HepG2 (cell line): ENCODE measurements at regions not wholly inside any gene's neighbourhood (a gene's known extent, or its start where the extent isn't known, plus 50 kb on each side); places are given as distances from the start of the nearest gene placed in this dataset.

ENCODE experiments used
- ATAC-seq: fragments of 200-7000 bp; cut with Tn5 transposase; 3 replicates; pipeline ENCODE4 v1.9.1; 2020; ENCODE audit warnings: mild to moderate bottlenecking, moderate library complexity
- BruUV-seq: library from RNA; stranded (reverse); fragments of 400-500 nt; replicated peaks from 2 replicates; lab custom pipeline; 2021; lab: Mats Ljungman, UMichigan
- CTCF ChIA-PET: fragments of 300-600 bp; formaldehyde crosslinking; extraction: SDS; loops from one replicate; lab custom pipeline; 2021; ENCODE audit warnings: low total read pairs, inconsistent platforms, low intra/inter-chr PET ratio; lab: Yijun Ruan, JAX
- POLR2A ChIA-PET: fragments of 350-600 bp; sonication (Branson Sonifier 250); formaldehyde crosslinking; loops from one replicate; lab custom pipeline; 2020; ENCODE audit warnings: antibody characterized with exemption, inconsistent platforms; lab: Yijun Ruan, JAX
- DNase-seq: peaks from one replicate; pipeline ENCODE4 v3.0.0-alpha.2; 2015; ENCODE audit warnings: low spot score
- FAIRE-seq: peaks from 3 replicates; lab custom pipeline; 2011; peaks lifted over from hg19 to GRCh38; lab: Jason Lieb, UNC
- H2AFZ ChIP-seq: one replicate; pipeline ENCODE4 v1.6.1; 2011; ENCODE audit warnings: low read length, inconsistent platforms
- H3K27ac ChIP-seq: fragments of 300-600 bp; 3 replicates; pipeline ENCODE4 v1.8.0; 2011; ENCODE audit warnings: mixed run types, mild to moderate bottlenecking, mixed read lengths, low read length, inconsistent platforms; ENCODE audit not compliant: insufficient read depth; ENCODE audit errors: extremely low read length
- H3K27me3 ChIP-seq, 2 experiments: fragments of 200-600 bp in 1 of 2; 2 replicates in 1 of 2; 3 replicates in 1 of 2; pipeline versions ENCODE4 v1.6.0 to v1.8.0; 2011; ENCODE audit warnings: low read length in 2 of 2, mild to moderate bottlenecking in 2 of 2, moderate library complexity in 2 of 2, inconsistent platforms in 1 of 2; ENCODE audit not compliant: insufficient read depth in 2 of 2, control insufficient read depth in 1 of 2
- H3K36me3 ChIP-seq, 2 experiments: fragments of 200-600 bp in 1 of 2; replicated peaks in 1 of 2; 2 replicates in 1 of 2; 3 replicates in 1 of 2; pipeline versions ENCODE4 v1.5.1 to v1.8.0; 2011; ENCODE audit warnings: low read length in 2 of 2, inconsistent platforms in 1 of 2; ENCODE audit not compliant: insufficient read depth in 2 of 2, control insufficient read depth in 1 of 2
- H3K4me1 ChIP-seq: 2 replicates; pipeline ENCODE4 v1.5.1; 2012; ENCODE audit warnings: low read length, inconsistent platforms; ENCODE audit not compliant: insufficient read depth
- H3K4me2 ChIP-seq: 2 replicates; pipeline ENCODE4 v1.6.0; 2011; ENCODE audit warnings: low read depth, low read length, inconsistent platforms
- H3K4me3 ChIP-seq, 3 experiments: fragments of 200-600 bp in 1 of 3; sonication (generic), shearing (Covaris generic) in 1 of 3; replicated peaks in 1 of 3; 2 replicates each; pipeline ENCODE4 v1.5.1; 2011 to 2016; ENCODE audit warnings: low read length in 3 of 3, inconsistent platforms in 2 of 3, low read depth in 2 of 3, mild to moderate bottlenecking in 2 of 3, control low read depth in 1 of 3, mixed read lengths in 1 of 3; ENCODE audit not compliant: insufficient read depth in 1 of 3
- H3K79me2 ChIP-seq: one replicate; pipeline ENCODE4 v1.6.1; 2011; ENCODE audit warnings: low read length, inconsistent platforms; ENCODE audit not compliant: insufficient read depth
- H3K9ac ChIP-seq: 2 replicates; pipeline ENCODE4 v1.6.0; 2011; ENCODE audit warnings: mild to moderate bottlenecking, low read depth, low read length, inconsistent platforms; ENCODE audit not compliant: insufficient read depth
- H3K9me3 ChIP-seq: 2 replicates; pipeline ENCODE4 v1.5.1; 2012; ENCODE audit warnings: mild to moderate bottlenecking, low read length
- H4K20me1 ChIP-seq: 2 replicates; pipeline ENCODE4 v1.6.0; 2011; ENCODE audit warnings: inconsistent platforms, mild to moderate bottlenecking, low read length, moderate library complexity; ENCODE audit not compliant: insufficient read depth
- ARHGAP35 ChIP-seq: sonication (generic); formaldehyde crosslinking; IDR thresholded peaks from 2 replicates; pipeline ENCODE4 v1.9.0; 2022; ENCODE audit warnings: mild to moderate bottlenecking, inconsistent platforms, moderate library complexity, missing genetic modification reagents, borderline replicate concordance
- ATF1 ChIP-seq: IDR thresholded peaks from 2 replicates; pipeline ENCODE4 v1.6.1; 2016; ENCODE audit warnings: mild to moderate bottlenecking, control low read depth
- MAZ ChIP-seq, 2 experiments: sonication (generic) in 1 of 2; formaldehyde crosslinking in 1 of 2; IDR thresholded peaks; 2 replicates each; pipeline versions ENCODE4 v1.5.0 to v1.6.1; 2012 to 2020; ENCODE audit warnings: low read depth in 2 of 2, mild to moderate bottlenecking in 2 of 2, borderline replicate concordance in 1 of 2, improper control_type of control experiment in 1 of 2, low read length in 1 of 2, missing genetic modification reagents in 1 of 2, moderate library complexity in 1 of 2
- PRDM10 ChIP-seq: sonication (generic); formaldehyde crosslinking; IDR thresholded peaks from 2 replicates; pipeline ENCODE4 v1.4.0; 2020; ENCODE audit warnings: low read depth, missing genetic modification reagents
- ZNF484 ChIP-seq: sonication (generic); formaldehyde crosslinking; IDR thresholded peaks from 2 replicates; pipeline ENCODE4 v1.5.1; 2020; ENCODE audit warnings: mild to moderate bottlenecking, low read depth, missing genetic modification reagents, borderline replicate concordance
- WGBS: methylation state at CpG from one replicate; pipeline ENCODE4 v1.1.6; 2017; ENCODE audit warnings: low lambda C conversion rate; 5-methylcytosine and 5-hydroxymethylcytosine counted together
- in situ Hi-C: cut with HindIII; loops from 2 replicates; pipeline ENCODE4 v1.10.0; 2017; ENCODE audit warnings: low pct_unique_long_range_greater_than_20kb; ENCODE audit not compliant: extremely low pct_ligation_motif_present
- intact Hi-C: fragments of 100-400 bp; cut with micrococcal nuclease; formaldehyde crosslinking; loops from one replicate; pipeline ENCODE4 v1.10.0; 2022; ENCODE audit not compliant: unreplicated experiment

GRCh38 chr11:27930946-27931345, 177.0 kb downstream of the KIF18A start:
- H3K27ac ChIP-seq = no peak overlapping the region
- FAIRE-seq (no peak), DNase-seq (no peak), ATAC-seq (no peak)
- no peak overlapping the region for H3K9ac ChIP-seq
- CTCF ChIA-PET = no interaction called here
- H3K36me3 ChIP-seq = no peaks in the 10 kb centered on the region
- POLR2A ChIA-PET = no interaction called here
- H3K27me3 ChIP-seq = no peaks in the 10 kb centered on the region; a peak in 2 of 5 replicates
- no peaks in the 10 kb centered on the region for H3K4me1 ChIP-seq
- H3K4me3 ChIP-seq = no peak overlapping the region
- BruUV-seq = no TSS peak
- H2AFZ ChIP-seq = no peak overlapping the region
- intact Hi-C loops = no loop called here
- no peaks in the 10 kb centered on the region for H3K9me3 ChIP-seq
- 2% methylated on average over 1 of the region's 1 CpG for WGBS
- no peaks in the 10 kb centered on the region for H3K79me2 ChIP-seq
- no peak for TF ChIP-seq ATF1 (CRISPR knock-in tag)
- no peak for TF ChIP-seq ARHGAP35 (CRISPR knock-in tag)
- no peak for TF ChIP-seq PRDM10 (CRISPR knock-in tag)
- TF ChIP-seq ZNF484 (CRISPR knock-in tag) = no peak
- TF ChIP-seq MAZ (IDR thresholded peaks at IDR 0.05; ENCODE audit: borderline replicate concordance, low read depth, low read length) = no peak
- no peak for TF ChIP-seq MAZ (CRISPR knock-in tag; IDR thresholded peaks at IDR 0.05; ENCODE audit: low read depth)
- no peaks in the 10 kb centered on the region for H4K20me1 ChIP-seq
- H3K4me2 ChIP-seq = no peak overlapping the region
- in situ Hi-C loops = no loop called here
